ENCODE measurements at regions not wholly inside any gene's neighbourhood (a gene's known extent, or its start where the extent isn't known, plus 50 kb on each side); places are given as distances from the start of the nearest gene placed in this dataset.

- no peak overlapping the region for H2AFZ ChIP-seq
- no peaks in the 10 kb centered on the region for H3K79me2 ChIP-seq (replicated peaks; ENCODE audit: insufficient read depth)
- Mint-ChIP-seq H3K4me1 (no peaks in the 10 kb centered on the region), H3K9me3 (no peaks in the 10 kb centered on the region; the same call in 2 of the 3 replicates), H3K27ac (no peak overlapping the region), H3K4me3 (no peak overlapping the region), H3K36me3 (ENCODE audit: low read depth) (no peaks in the 10 kb centered on the region), H3K27me3 (ENCODE audit: insufficient read depth, low read depth, poor library complexity) (no peaks in the 10 kb centered on the region)
- H3K27ac ChIP-seq (ENCODE audit: low read depth) = no peak overlapping the region
- H3K4me1 ChIP-seq (ENCODE audit: insufficient read depth) = no peaks in the 10 kb centered on the region
- no peak overlapping the region for H3K4me3 ChIP-seq
- H3K36me3 ChIP-seq (ENCODE audit: insufficient read depth) = no peaks in the 10 kb centered on the region
- no peaks in the 10 kb centered on the region for H3K9me2 ChIP-seq (ENCODE audit: insufficient read depth)
- H3F3A ChIP-seq (replicated peaks; ENCODE audit: low read depth) = no peaks in the 10 kb centered on the region
- H3K27me3 ChIP-seq (ENCODE audit: insufficient read depth) = no peaks in the 10 kb centered on the region
- DNase-seq (ENCODE audit: low spot score) (no peak), ATAC-seq (no peak)
- no peaks in the 10 kb centered on the region for H4K20me1 ChIP-seq (replicated peaks; ENCODE audit: insufficient read depth)
- TF ChIP-seq EZH2 (IDR thresholded peaks at IDR 0.05; ENCODE audit: low read depth, unreplicated experiment) = no peak
- no peak for TF ChIP-seq JUNB (IDR thresholded peaks at IDR 0.05; ENCODE audit: unreplicated experiment)
- no peak for TF ChIP-seq POLR2AphosphoS5 (IDR thresholded peaks at IDR 0.05; ENCODE audit: low read depth)
- TF ChIP-seq NANOG (IDR thresholded peaks at IDR 0.05; ENCODE audit: borderline replicate concordance) = no peak
- TF ChIP-seq STAT1 (IDR thresholded peaks at IDR 0.05; ENCODE audit: unreplicated experiment) = no peak
- no peak for TF ChIP-seq EZH2phosphoT487 (IDR thresholded peaks at IDR 0.05; ENCODE audit: unreplicated experiment)
- TF ChIP-seq ZNF331 (CRISPR knock-in tag; IDR thresholded peaks at IDR 0.05; ENCODE audit: low read depth) = no peak
- TF ChIP-seq REST (IDR thresholded peaks at IDR 0.05; ENCODE audit: unreplicated experiment) = no peak
- TF ChIP-seq CREB1 (CRISPR knock-in tag; IDR thresholded peaks at IDR 0.05; ENCODE audit: low read depth) = no peak
- TF ChIP-seq ZNF114 (CRISPR knock-in tag; IDR thresholded peaks at IDR 0.05) = no peak
- TF ChIP-seq, protein P1, sequence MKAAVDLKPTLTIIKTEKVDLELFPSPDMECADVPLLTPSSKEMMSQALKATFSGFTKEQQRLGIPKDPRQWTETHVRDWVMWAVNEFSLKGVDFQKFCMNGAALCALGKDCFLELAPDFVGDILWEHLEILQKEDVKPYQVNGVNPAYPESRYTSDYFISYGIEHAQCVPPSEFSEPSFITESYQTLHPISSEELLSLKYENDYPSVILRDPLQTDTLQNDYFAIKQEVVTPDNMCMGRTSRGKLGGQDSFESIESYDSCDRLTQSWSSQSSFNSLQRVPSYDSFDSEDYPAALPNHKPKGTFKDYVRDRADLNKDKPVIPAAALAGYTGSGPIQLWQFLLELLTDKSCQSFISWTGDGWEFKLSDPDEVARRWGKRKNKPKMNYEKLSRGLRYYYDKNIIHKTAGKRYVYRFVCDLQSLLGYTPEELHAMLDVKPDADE (IDR thresholded peaks at IDR 0.05) = no peak
- TF ChIP-seq, protein P2, sequence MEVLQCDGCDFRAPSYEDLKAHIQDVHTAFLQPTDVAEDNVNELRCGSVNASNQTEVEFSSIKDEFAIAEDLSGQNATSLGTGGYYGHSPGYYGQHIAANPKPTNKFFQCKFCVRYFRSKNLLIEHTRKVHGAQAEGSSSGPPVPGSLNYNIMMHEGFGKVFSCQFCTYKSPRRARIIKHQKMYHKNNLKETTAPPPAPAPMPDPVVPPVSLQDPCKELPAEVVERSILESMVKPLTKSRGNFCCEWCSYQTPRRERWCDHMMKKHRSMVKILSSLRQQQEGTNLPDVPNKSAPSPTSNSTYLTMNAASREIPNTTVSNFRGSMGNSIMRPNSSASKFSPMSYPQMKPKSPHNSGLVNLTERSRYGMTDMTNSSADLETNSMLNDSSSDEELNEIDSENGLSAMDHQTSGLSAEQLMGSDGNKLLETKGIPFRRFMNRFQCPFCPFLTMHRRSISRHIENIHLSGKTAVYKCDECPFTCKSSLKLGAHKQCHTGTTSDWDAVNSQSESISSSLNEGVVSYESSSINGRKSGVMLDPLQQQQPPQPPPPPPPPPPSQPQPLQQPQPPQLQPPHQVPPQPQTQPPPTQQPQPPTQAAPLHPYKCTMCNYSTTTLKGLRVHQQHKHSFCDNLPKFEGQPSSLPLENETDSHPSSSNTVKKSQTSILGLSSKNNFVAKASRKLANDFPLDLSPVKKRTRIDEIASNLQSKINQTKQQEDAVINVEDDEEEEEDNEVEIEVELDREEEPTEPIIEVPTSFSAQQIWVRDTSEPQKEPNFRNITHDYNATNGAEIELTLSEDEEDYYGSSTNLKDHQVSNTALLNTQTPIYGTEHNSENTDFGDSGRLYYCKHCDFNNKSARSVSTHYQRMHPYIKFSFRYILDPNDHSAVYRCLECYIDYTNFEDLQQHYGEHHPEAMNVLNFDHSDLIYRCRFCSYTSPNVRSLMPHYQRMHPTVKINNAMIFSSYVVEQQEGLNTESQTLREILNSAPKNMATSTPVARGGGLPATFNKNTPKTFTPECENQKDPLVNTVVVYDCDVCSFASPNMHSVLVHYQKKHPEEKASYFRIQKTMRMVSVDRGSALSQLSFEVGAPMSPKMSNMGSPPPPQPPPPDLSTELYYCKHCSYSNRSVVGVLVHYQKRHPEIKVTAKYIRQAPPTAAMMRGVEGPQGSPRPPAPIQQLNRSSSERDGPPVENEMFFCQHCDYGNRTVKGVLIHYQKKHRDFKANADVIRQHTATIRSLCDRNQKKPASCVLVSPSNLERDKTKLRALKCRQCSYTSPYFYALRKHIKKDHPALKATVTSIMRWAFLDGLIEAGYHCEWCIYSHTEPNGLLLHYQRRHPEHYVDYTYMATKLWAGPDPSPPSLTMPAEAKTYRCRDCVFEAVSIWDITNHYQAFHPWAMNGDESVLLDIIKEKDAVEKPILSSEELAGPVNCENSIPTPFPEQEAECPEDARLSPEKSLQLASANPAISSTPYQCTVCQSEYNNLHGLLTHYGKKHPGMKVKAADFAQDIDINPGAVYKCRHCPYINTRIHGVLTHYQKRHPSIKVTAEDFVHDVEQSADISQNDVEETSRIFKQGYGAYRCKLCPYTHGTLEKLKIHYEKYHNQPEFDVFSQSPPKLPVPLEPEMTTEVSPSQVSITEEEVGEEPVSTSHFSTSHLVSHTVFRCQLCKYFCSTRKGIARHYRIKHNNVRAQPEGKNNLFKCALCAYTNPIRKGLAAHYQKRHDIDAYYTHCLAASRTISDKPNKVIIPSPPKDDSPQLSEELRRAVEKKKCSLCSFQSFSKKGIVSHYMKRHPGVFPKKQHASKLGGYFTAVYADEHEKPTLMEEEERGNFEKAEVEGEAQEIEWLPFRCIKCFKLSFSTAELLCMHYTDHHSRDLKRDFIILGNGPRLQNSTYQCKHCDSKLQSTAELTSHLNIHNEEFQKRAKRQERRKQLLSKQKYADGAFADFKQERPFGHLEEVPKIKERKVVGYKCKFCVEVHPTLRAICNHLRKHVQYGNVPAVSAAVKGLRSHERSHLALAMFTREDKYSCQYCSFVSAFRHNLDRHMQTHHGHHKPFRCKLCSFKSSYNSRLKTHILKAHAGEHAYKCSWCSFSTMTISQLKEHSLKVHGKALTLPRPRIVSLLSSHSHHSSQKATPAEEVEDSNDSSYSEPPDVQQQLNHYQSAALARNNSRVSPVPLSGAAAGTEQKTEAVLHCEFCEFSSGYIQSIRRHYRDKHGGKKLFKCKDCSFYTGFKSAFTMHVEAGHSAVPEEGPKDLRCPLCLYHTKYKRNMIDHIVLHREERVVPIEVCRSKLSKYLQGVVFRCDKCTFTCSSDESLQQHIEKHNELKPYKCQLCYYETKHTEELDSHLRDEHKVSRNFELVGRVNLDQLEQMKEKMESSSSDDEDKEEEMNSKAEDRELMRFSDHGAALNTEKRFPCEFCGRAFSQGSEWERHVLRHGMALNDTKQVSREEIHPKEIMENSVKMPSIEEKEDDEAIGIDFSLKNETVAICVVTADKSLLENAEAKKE (CRISPR knock-in tag; IDR thresholded peaks at IDR 0.05) = no peak
- TF ChIP-seq, protein P3, sequence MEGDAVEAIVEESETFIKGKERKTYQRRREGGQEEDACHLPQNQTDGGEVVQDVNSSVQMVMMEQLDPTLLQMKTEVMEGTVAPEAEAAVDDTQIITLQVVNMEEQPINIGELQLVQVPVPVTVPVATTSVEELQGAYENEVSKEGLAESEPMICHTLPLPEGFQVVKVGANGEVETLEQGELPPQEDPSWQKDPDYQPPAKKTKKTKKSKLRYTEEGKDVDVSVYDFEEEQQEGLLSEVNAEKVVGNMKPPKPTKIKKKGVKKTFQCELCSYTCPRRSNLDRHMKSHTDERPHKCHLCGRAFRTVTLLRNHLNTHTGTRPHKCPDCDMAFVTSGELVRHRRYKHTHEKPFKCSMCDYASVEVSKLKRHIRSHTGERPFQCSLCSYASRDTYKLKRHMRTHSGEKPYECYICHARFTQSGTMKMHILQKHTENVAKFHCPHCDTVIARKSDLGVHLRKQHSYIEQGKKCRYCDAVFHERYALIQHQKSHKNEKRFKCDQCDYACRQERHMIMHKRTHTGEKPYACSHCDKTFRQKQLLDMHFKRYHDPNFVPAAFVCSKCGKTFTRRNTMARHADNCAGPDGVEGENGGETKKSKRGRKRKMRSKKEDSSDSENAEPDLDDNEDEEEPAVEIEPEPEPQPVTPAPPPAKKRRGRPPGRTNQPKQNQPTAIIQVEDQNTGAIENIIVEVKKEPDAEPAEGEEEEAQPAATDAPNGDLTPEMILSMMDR (conservative IDR thresholded peaks at IDR 0.05; ENCODE audit: low read depth in 2 of 2) = no peak
- H3K4me2 ChIP-seq = no peak overlapping the region
These were observed 597.1 kb upstream of the CT83 start for GRCh38 chrX:117059848-117060247.
